ENCODE measurements at regions not wholly inside any gene's neighbourhood (a gene's known extent, or its start where the extent isn't known, plus 50 kb on each side); places are given as distances from the start of the nearest gene placed in this dataset.

GRCh38 chr14:38524636-38525509, 269.0 kb upstream of the CLEC14A start:
- Histone ChIP-seq H3K4me3 (ENCODE audit: low read length) (no peak overlapping the region), H3K9ac (ENCODE audit: low read length) (no peak overlapping the region), H3K4me2 (ENCODE audit: low read length) (no peak overlapping the region), H4K20me1 (ENCODE audit: insufficient read depth, low read length) (no peaks in the 10 kb centered on the region), H3K27ac (ENCODE audit: low read length) (no peak overlapping the region), H2AFZ (ENCODE audit: low read depth, low read length) (no peak overlapping the region), H3K27me3 (ENCODE audit: low read depth, low read length) (no peaks in the 10 kb centered on the region), H3K79me2 (ENCODE audit: low read length) (no peaks in the 10 kb centered on the region), H3K36me3 (replicated peaks; ENCODE audit: low read depth, low read length) (no peaks in the 10 kb centered on the region), H3K9me3 (ENCODE audit: insufficient read depth, low read length) (no peaks in the 10 kb centered on the region), H3K4me1 (ENCODE audit: low read length) (no peaks in the 10 kb centered on the region)
- no peak for TF ChIP-seq EZH2phosphoT487 (IDR thresholded peaks at IDR 0.05; ENCODE audit: low read depth)
- TF ChIP-seq CTCF (IDR thresholded peaks at IDR 0.05; ENCODE audit: low read depth, low read length), result no peak

GRCh38 chr14:38522724-38523123, 266.8 kb upstream of the CLEC14A start:
- Histone ChIP-seq H3K4me2 (ENCODE audit: low read length) (no peak overlapping the region), H3K27ac (ENCODE audit: low read length) (no peak overlapping the region), H3K9ac (ENCODE audit: low read length) (no peak overlapping the region), H3K4me3 (ENCODE audit: low read length) (no peak overlapping the region), H4K20me1 (ENCODE audit: insufficient read depth, low read length) (no peaks in the 10 kb centered on the region), H3K4me1 (ENCODE audit: low read length) (no peaks in the 10 kb centered on the region), H3K27me3 (ENCODE audit: low read depth, low read length) (no peaks in the 10 kb centered on the region), H3K79me2 (ENCODE audit: low read length) (no peaks in the 10 kb centered on the region), H2AFZ (ENCODE audit: low read depth, low read length) (no peak overlapping the region), H3K9me3 (ENCODE audit: insufficient read depth, low read length) (no peaks in the 10 kb centered on the region), H3K36me3 (replicated peaks; ENCODE audit: low read depth, low read length) (no peaks in the 10 kb centered on the region)
- TF ChIP-seq EZH2phosphoT487 (IDR thresholded peaks at IDR 0.05; ENCODE audit: low read depth) (no peak), CTCF (IDR thresholded peaks at IDR 0.05; ENCODE audit: low read depth, low read length) (no peak)

- H3K9ac ChIP-seq (ENCODE audit: low read length), result no peak overlapping the region
- H4K20me1 ChIP-seq (ENCODE audit: insufficient read depth, low read length), result no peaks in the 10 kb centered on the region
- TF ChIP-seq CTCF (IDR thresholded peaks at IDR 0.05; ENCODE audit: low read depth, low read length), result no peak
- TF ChIP-seq EZH2phosphoT487 (IDR thresholded peaks at IDR 0.05; ENCODE audit: low read depth), result no peak
Observed at GRCh38 chr14:38521591-38521990, 265.7 kb upstream of the CLEC14A start.

GRCh38 chr14:38517426-38517825, 261.5 kb upstream of the CLEC14A start:
- no peak overlapping the region for H3K27ac ChIP-seq (ENCODE audit: low read length)
- no peaks in the 10 kb centered on the region for H3K36me3 ChIP-seq (replicated peaks; ENCODE audit: low read depth, low read length)
- H3K4me1 ChIP-seq (ENCODE audit: low read length), result no peaks in the 10 kb centered on the region
- no peaks in the 10 kb centered on the region for H3K27me3 ChIP-seq (ENCODE audit: low read depth, low read length)
- H3K4me2 ChIP-seq (ENCODE audit: low read length), result no peak overlapping the region
- H2AFZ ChIP-seq (ENCODE audit: low read depth, low read length), result no peak overlapping the region
- H3K79me2 ChIP-seq (ENCODE audit: low read length), result no peaks in the 10 kb centered on the region
- no peaks in the 10 kb centered on the region for H3K9me3 ChIP-seq (ENCODE audit: insufficient read depth, low read length)
- no peak overlapping the region for H3K9ac ChIP-seq (ENCODE audit: low read length)
- TF ChIP-seq EZH2phosphoT487 (IDR thresholded peaks at IDR 0.05; ENCODE audit: low read depth), result no peak
- no peak for TF ChIP-seq CTCF (IDR thresholded peaks at IDR 0.05; ENCODE audit: low read depth, low read length)
- no peaks in the 10 kb centered on the region for H4K20me1 ChIP-seq (ENCODE audit: insufficient read depth, low read length)
- H3K4me3 ChIP-seq (ENCODE audit: low read length), result no peak overlapping the region

More at GRCh38 chr14:38521591-38521990, 265.7 kb upstream of the CLEC14A start:
- Histone ChIP-seq H3K4me2 (ENCODE audit: low read length) (no peak overlapping the region), H3K4me3 (ENCODE audit: low read length) (no peak overlapping the region), H2AFZ (ENCODE audit: low read depth, low read length) (no peak overlapping the region), H3K36me3 (replicated peaks; ENCODE audit: low read depth, low read length) (no peaks in the 10 kb centered on the region), H3K79me2 (ENCODE audit: low read length) (no peaks in the 10 kb centered on the region), H3K27me3 (ENCODE audit: low read depth, low read length) (no peaks in the 10 kb centered on the region), H3K27ac (ENCODE audit: low read length) (no peak overlapping the region), H3K9me3 (ENCODE audit: insufficient read depth, low read length) (no peaks in the 10 kb centered on the region), H3K4me1 (ENCODE audit: low read length) (no peaks in the 10 kb centered on the region)

Measured in OCI-LY3 (cell line).